ENCODE measurements at regions not wholly inside any gene's neighbourhood (a gene's known extent, or its start where the extent isn't known, plus 50 kb on each side); places are given as distances from the start of the nearest gene placed in this dataset.

GRCh38 chr3:109825971-109826810 lies 488.8 kb upstream of the DPPA4 start:
- no peak overlapping the region for H2BK5ac ChIP-seq (ENCODE audit: insufficient read length, low read length)
- no peaks in the 10 kb centered on the region for H3K4me1 ChIP-seq (ENCODE audit: insufficient read depth, low read length)
- no peak overlapping the region for H3K4ac ChIP-seq (ENCODE audit: low read depth, low read length)
- no peak overlapping the region for H3T11ph ChIP-seq (ENCODE audit: low read length)
- H4K8ac ChIP-seq (replicated peaks; ENCODE audit: insufficient read length, low read depth, low read length): no peak overlapping the region
- H2BK120ac ChIP-seq (ENCODE audit: low read depth, low read length, poor library complexity, severe bottlenecking): no peak overlapping the region
- Mint-ChIP-seq H3K27ac (no peak overlapping the region), H3K27me3 (ENCODE audit: low read depth) (no peaks in the 10 kb centered on the region), H3K36me3 (ENCODE audit: insufficient read depth in 1 of 3, low read depth in 3 of 3) (peaks cover 0 to 3% (median 3%) of the 10 kb centered on the region in 3 experiments; a peak in 1 of 7 replicates), H3K4me1 (peaks cover 4 to 5% of the 10 kb centered on the region in 2 experiments), H3K9me3 (peaks cover 0 to 5% of the 10 kb centered on the region in 2 experiments; a peak in 2 of 5 replicates), H3K4me3 (no peak overlapping the region)
- no peak for DNase-seq
- H2AFZ ChIP-seq (ENCODE audit: low read length): no peak overlapping the region
- no peaks in the 10 kb centered on the region for H3K9me3 ChIP-seq (ENCODE audit: control insufficient read depth, low read depth, low read length)
- H3K27me3 ChIP-seq (ENCODE audit: insufficient read depth, low read length): no peaks in the 10 kb centered on the region
- no peak overlapping the region for H3K56ac ChIP-seq (ENCODE audit: insufficient read length, low read depth, low read length)
- no peak overlapping the region for H4K91ac ChIP-seq (ENCODE audit: insufficient read length, low read depth, low read length)
- H3K27ac ChIP-seq (ENCODE audit: insufficient read length, low read depth, low read length): no peak overlapping the region
- TF ChIP-seq CTCF (conservative IDR thresholded peaks at IDR 0.05): no peak
- H4K20me1 ChIP-seq (ENCODE audit: control insufficient read depth, insufficient read depth, insufficient read length): no peaks in the 10 kb centered on the region
- no peak overlapping the region for H2AK5ac ChIP-seq (ENCODE audit: insufficient read length, low read length)
- no peak overlapping the region for H3K23ac ChIP-seq (ENCODE audit: insufficient read length, low read depth, low read length)
- no peak overlapping the region for H3K14ac ChIP-seq (ENCODE audit: insufficient read depth, low read length)
- no CpG with 5 or more reads among the region's 7 CpGs for WGBS (ENCODE audit: extremely low coverage, insufficient read length, low lambda C conversion rate)
- no peaks in the 10 kb centered on the region for H3K79me1 ChIP-seq (ENCODE audit: insufficient read depth, low read depth, low read length, poor library complexity, severe bottlenecking)
- H3K4me2 ChIP-seq (ENCODE audit: insufficient read depth, insufficient read length, low read length): no peak overlapping the region
- no peaks in the 10 kb centered on the region for H3K79me2 ChIP-seq (ENCODE audit: insufficient read depth, low read length)
- H3K9ac ChIP-seq (ENCODE audit: extremely low read depth, insufficient read length, low read length): no peak overlapping the region
- no peak overlapping the region for H4K5ac ChIP-seq (ENCODE audit: insufficient read length, low read depth, low read length)
- no peak overlapping the region for H3K18ac ChIP-seq (ENCODE audit: insufficient read length, low read depth, low read length)
- H3K23me2 ChIP-seq (ENCODE audit: insufficient read length, low read depth, low read length, poor library complexity, severe bottlenecking): no peaks in the 10 kb centered on the region
- H2BK20ac ChIP-seq (ENCODE audit: low read depth, low read length, poor library complexity, severe bottlenecking): no peak overlapping the region
- H2BK12ac ChIP-seq (ENCODE audit: insufficient read length, low read depth, low read length): no peak overlapping the region
- H2BK15ac ChIP-seq (ENCODE audit: low read depth, low read length): no peak overlapping the region

Measured in H9 (cell line).